Endothelial cell (in vitro differentiated cells): ENCODE measurements at regions not wholly inside any gene's neighbourhood (a gene's known extent, or its start where the extent isn't known, plus 50 kb on each side); places are given as distances from the start of the nearest gene placed in this dataset.
"Not testable (repeated sequence)": the region's sequence is repeated elsewhere in the genome, so short reads cannot be mapped to it uniquely, and the experiment has no call there.

Experiments
- DNase-seq: peaks from one replicate; pipeline ENCODE4 v3.0.0; 2021; ENCODE audit warnings: low spot score
- H3K27ac Mint-ChIP-seq: one replicate; pipeline ENCODE4 v1.8.0; 2021; ENCODE audit warnings: mixed read lengths, inconsistent platforms; ENCODE audit not compliant: unreplicated experiment
- H3K27me3 Mint-ChIP-seq: one replicate; pipeline ENCODE4 v1.8.0; 2021; ENCODE audit warnings: mild to moderate bottlenecking, moderate library complexity, mixed read lengths, inconsistent platforms; ENCODE audit not compliant: unreplicated experiment
- H3K36me3 Mint-ChIP-seq: one replicate; pipeline ENCODE4 v1.8.0; 2021; ENCODE audit warnings: mild to moderate bottlenecking, low read depth, mixed read lengths, inconsistent platforms; ENCODE audit not compliant: unreplicated experiment
- H3K4me1 Mint-ChIP-seq: one replicate; pipeline ENCODE4 v1.8.0; 2021; ENCODE audit warnings: mild to moderate bottlenecking, mixed read lengths, inconsistent platforms; ENCODE audit not compliant: unreplicated experiment
- H3K4me3 Mint-ChIP-seq: one replicate; pipeline ENCODE4 v1.8.0; 2021; ENCODE audit warnings: mild to moderate bottlenecking, mixed read lengths, inconsistent platforms; ENCODE audit not compliant: unreplicated experiment
- H3K9me3 Mint-ChIP-seq: one replicate; pipeline ENCODE4 v1.8.0; 2021; ENCODE audit warnings: mixed read lengths, inconsistent platforms; ENCODE audit not compliant: unreplicated experiment
- TF ChIP-seq, protein P1 (sequence below): fragments of 200-600 bp; sonication (generic); IDR thresholded peaks from one replicate; pipeline ENCODE4 v1.5.0; 2021; ENCODE audit warnings: antibody characterized with exemption; ENCODE audit not compliant: unreplicated experiment

DNA sequence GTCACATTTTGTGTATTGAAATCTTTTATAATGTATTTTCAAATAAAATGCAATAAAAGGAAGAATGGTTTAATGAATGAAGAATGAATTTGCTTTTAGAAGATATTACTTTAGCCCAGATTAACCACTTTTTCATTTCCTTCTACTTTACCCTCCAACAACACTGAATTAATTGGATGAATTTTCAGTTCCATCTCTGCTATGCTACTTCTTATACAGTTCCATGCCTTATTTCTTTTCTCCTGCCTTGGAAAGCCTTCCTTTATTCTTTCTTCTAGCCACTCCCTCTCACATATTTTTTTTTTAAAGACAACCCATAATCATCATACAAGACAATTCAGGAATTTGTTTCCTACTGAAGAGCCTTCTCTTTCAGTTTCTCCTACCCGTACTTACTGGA is 296.6 kb upstream of the TNC start:
- H3K9me3 Mint-ChIP-seq, result no peaks in the 10 kb centered on the region
- no peaks in the 10 kb centered on the region for H3K36me3 Mint-ChIP-seq
- no peak overlapping the region for H3K27ac Mint-ChIP-seq
- no peak overlapping the region for H3K4me3 Mint-ChIP-seq
- DNase-seq, result no peak
- no peaks in the 10 kb centered on the region for H3K4me1 Mint-ChIP-seq
- TF ChIP-seq, protein P1, sequence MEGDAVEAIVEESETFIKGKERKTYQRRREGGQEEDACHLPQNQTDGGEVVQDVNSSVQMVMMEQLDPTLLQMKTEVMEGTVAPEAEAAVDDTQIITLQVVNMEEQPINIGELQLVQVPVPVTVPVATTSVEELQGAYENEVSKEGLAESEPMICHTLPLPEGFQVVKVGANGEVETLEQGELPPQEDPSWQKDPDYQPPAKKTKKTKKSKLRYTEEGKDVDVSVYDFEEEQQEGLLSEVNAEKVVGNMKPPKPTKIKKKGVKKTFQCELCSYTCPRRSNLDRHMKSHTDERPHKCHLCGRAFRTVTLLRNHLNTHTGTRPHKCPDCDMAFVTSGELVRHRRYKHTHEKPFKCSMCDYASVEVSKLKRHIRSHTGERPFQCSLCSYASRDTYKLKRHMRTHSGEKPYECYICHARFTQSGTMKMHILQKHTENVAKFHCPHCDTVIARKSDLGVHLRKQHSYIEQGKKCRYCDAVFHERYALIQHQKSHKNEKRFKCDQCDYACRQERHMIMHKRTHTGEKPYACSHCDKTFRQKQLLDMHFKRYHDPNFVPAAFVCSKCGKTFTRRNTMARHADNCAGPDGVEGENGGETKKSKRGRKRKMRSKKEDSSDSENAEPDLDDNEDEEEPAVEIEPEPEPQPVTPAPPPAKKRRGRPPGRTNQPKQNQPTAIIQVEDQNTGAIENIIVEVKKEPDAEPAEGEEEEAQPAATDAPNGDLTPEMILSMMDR, result no peak
- H3K27me3 Mint-ChIP-seq, result no peaks in the 10 kb centered on the region

DNA sequence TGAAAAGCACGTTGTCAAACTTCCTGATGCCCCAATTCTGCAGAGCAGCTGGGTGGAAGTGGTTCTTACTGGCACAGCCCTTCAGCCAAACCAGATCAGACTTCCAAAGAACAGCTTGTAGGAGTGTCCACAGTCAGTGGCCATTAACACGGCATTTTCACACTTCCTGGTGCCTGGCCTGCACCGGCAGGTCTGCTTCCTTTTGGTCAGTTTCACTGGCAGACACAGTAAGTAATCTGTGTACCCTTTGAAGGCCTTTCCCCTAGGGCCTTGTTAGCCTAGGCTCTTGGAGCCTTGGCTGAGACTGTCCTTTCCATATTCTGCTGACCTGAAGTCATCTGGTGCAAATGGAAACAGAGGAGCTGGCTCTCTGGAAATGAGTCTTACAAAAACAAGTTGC is 297.5 kb upstream of the TNC start:
- no peak for DNase-seq
- H3K4me1 Mint-ChIP-seq, result no peaks in the 10 kb centered on the region
- H3K4me3 Mint-ChIP-seq, result no peak overlapping the region
- no peak overlapping the region for H3K27ac Mint-ChIP-seq
- H3K9me3 Mint-ChIP-seq, result no peaks in the 10 kb centered on the region
- TF ChIP-seq, protein P1, result no peak
- no peaks in the 10 kb centered on the region for H3K27me3 Mint-ChIP-seq
- H3K36me3 Mint-ChIP-seq, result no peaks in the 10 kb centered on the region

- Mint-ChIP-seq H3K36me3 (no peaks in the 10 kb centered on the region), H3K27me3 (no peaks in the 10 kb centered on the region), H3K4me3 (no peak overlapping the region), H3K9me3 (no peaks in the 10 kb centered on the region), H3K27ac (no peak overlapping the region), H3K4me1 (no peaks in the 10 kb centered on the region)
- TF ChIP-seq, protein P1, result no peak
- no peak for DNase-seq
These were observed 298.3 kb upstream of the TNC start for GRCh38 chr9:115416299-115416698.

- DNase-seq, H3K9me3 Mint-ChIP-seq, H3K36me3 Mint-ChIP-seq, H3K27me3 Mint-ChIP-seq, H3K4me3 Mint-ChIP-seq, H3K4me1 Mint-ChIP-seq, H3K27ac Mint-ChIP-seq: not testable (repeated sequence)
These were observed 300.2 kb upstream of the TNC start for GRCh38 chr9:115418181-115418580.

- H3K27ac Mint-ChIP-seq, result no peak overlapping the region
- DNase-seq, result no peak
- no peak overlapping the region for H3K4me3 Mint-ChIP-seq
- H3K27me3 Mint-ChIP-seq, result no peaks in the 10 kb centered on the region
- H3K9me3 Mint-ChIP-seq, result peaks cover 10% of the 10 kb centered on the region
- TF ChIP-seq, protein P1, result no peak
- no peaks in the 10 kb centered on the region for H3K36me3 Mint-ChIP-seq
- H3K4me1 Mint-ChIP-seq, result no peaks in the 10 kb centered on the region
These were observed 305.0 kb upstream of the TNC start for GRCh38 chr9:115422932-115423440.

- no peak overlapping the region for H3K27ac Mint-ChIP-seq
- no peak for DNase-seq
- TF ChIP-seq, protein P1, result no peak
- H3K4me1 Mint-ChIP-seq, result no peaks in the 10 kb centered on the region
- no peak overlapping the region for H3K4me3 Mint-ChIP-seq
- no peaks in the 10 kb centered on the region for H3K36me3 Mint-ChIP-seq
- H3K27me3 Mint-ChIP-seq, result no peaks in the 10 kb centered on the region
- H3K9me3 Mint-ChIP-seq, result peaks cover 10% of the 10 kb centered on the region
These were observed 305.7 kb upstream of the TNC start for GRCh38 chr9:115423646-115424045.
